ENCODE measurements at regions not wholly inside any gene's neighbourhood (a gene's known extent, or its start where the extent isn't known, plus 50 kb on each side); places are given as distances from the start of the nearest gene placed in this dataset.

GRCh38 chr6:137423451-137424168 lies 70.6 kb downstream of the OLIG3 start:
- no peak overlapping the region for H3K4me3 ChIP-seq (ENCODE audit: low read length, poor library complexity, severe bottlenecking)
- no peak overlapping the region for H2AFZ ChIP-seq (ENCODE audit: low read length)
- no peak overlapping the region for H3K4me2 ChIP-seq (ENCODE audit: low read depth, low read length, poor library complexity, severe bottlenecking)
- H3K79me2 ChIP-seq (ENCODE audit: insufficient read depth, low read length): no peaks in the 10 kb centered on the region
- H3K9me2 ChIP-seq (replicated peaks; ENCODE audit: low read depth, low read length): no peaks in the 10 kb centered on the region
- no peaks in the 10 kb centered on the region for H3K9me3 ChIP-seq (ENCODE audit: insufficient read depth, low read depth, low read length)
- no peaks in the 10 kb centered on the region for H3F3A ChIP-seq (ENCODE audit: low read depth)
- no peak for TF ChIP-seq EZH2phosphoT487 (IDR thresholded peaks at IDR 0.05; ENCODE audit: borderline replicate concordance)
- TF ChIP-seq, protein P1, sequence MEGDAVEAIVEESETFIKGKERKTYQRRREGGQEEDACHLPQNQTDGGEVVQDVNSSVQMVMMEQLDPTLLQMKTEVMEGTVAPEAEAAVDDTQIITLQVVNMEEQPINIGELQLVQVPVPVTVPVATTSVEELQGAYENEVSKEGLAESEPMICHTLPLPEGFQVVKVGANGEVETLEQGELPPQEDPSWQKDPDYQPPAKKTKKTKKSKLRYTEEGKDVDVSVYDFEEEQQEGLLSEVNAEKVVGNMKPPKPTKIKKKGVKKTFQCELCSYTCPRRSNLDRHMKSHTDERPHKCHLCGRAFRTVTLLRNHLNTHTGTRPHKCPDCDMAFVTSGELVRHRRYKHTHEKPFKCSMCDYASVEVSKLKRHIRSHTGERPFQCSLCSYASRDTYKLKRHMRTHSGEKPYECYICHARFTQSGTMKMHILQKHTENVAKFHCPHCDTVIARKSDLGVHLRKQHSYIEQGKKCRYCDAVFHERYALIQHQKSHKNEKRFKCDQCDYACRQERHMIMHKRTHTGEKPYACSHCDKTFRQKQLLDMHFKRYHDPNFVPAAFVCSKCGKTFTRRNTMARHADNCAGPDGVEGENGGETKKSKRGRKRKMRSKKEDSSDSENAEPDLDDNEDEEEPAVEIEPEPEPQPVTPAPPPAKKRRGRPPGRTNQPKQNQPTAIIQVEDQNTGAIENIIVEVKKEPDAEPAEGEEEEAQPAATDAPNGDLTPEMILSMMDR (conservative IDR thresholded peaks at IDR 0.05; ENCODE audit: low read length): no peak
- H3K27me3 ChIP-seq (ENCODE audit: insufficient read depth, low read length, poor library complexity, severe bottlenecking): no peaks in the 10 kb centered on the region
- H4K20me1 ChIP-seq (ENCODE audit: insufficient read depth, low read length, poor library complexity, severe bottlenecking): no peaks in the 10 kb centered on the region
- no peak overlapping the region for H3K9ac ChIP-seq (ENCODE audit: low read depth, low read length, poor library complexity, severe bottlenecking)
- no peaks in the 10 kb centered on the region for H3K4me1 ChIP-seq (ENCODE audit: insufficient read depth, low read length, poor library complexity, severe bottlenecking)
- H3K36me3 ChIP-seq (ENCODE audit: insufficient read depth, low read length): no peaks in the 10 kb centered on the region

DNA sequence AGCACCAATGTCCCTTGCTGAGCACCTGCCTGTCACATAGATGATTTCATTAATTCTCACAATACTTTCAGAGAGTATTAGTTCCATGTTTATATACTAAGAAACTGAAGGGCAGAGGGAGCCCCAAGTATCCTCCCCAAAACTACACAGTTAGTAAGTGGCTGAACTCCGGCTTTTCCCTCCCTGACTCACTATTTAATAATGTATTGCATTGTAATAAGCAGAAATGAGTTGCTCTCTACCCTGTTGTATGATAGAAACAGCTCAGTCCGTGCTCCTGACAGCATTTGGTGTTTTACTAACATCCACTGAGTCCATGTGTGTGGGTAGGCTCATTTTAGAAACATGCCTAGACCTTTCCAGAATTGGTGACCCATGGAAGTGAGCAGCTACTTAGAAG lies 76.8 kb downstream of the OLIG3 start:
- no peaks in the 10 kb centered on the region for H4K20me1 ChIP-seq (ENCODE audit: insufficient read depth, low read length, poor library complexity, severe bottlenecking)
- H3K27me3 ChIP-seq (ENCODE audit: insufficient read depth, low read length, poor library complexity, severe bottlenecking): no peaks in the 10 kb centered on the region
- H3K36me3 ChIP-seq (ENCODE audit: insufficient read depth, low read length): no peaks in the 10 kb centered on the region
- H3K4me2 ChIP-seq (ENCODE audit: low read depth, low read length, poor library complexity, severe bottlenecking): no peak overlapping the region
- H3F3A ChIP-seq (ENCODE audit: low read depth): no peaks in the 10 kb centered on the region
- no peak for TF ChIP-seq EZH2phosphoT487 (IDR thresholded peaks at IDR 0.05; ENCODE audit: borderline replicate concordance)
- TF ChIP-seq, protein P1 (conservative IDR thresholded peaks at IDR 0.05; ENCODE audit: low read length): no peak
- H3K4me3 ChIP-seq (ENCODE audit: low read length, poor library complexity, severe bottlenecking): no peak overlapping the region
- no peak overlapping the region for H3K9ac ChIP-seq (ENCODE audit: low read depth, low read length, poor library complexity, severe bottlenecking)
- no peaks in the 10 kb centered on the region for H3K9me3 ChIP-seq (ENCODE audit: insufficient read depth, low read depth, low read length)
- H2AFZ ChIP-seq (ENCODE audit: low read length): no peak overlapping the region; the same call in 1 of the 2 replicates
- no peaks in the 10 kb centered on the region for H3K4me1 ChIP-seq (ENCODE audit: insufficient read depth, low read length, poor library complexity, severe bottlenecking)
- H3K9me2 ChIP-seq (replicated peaks; ENCODE audit: low read depth, low read length): no peaks in the 10 kb centered on the region
- H3K79me2 ChIP-seq (ENCODE audit: insufficient read depth, low read length): no peaks in the 10 kb centered on the region

DNA sequence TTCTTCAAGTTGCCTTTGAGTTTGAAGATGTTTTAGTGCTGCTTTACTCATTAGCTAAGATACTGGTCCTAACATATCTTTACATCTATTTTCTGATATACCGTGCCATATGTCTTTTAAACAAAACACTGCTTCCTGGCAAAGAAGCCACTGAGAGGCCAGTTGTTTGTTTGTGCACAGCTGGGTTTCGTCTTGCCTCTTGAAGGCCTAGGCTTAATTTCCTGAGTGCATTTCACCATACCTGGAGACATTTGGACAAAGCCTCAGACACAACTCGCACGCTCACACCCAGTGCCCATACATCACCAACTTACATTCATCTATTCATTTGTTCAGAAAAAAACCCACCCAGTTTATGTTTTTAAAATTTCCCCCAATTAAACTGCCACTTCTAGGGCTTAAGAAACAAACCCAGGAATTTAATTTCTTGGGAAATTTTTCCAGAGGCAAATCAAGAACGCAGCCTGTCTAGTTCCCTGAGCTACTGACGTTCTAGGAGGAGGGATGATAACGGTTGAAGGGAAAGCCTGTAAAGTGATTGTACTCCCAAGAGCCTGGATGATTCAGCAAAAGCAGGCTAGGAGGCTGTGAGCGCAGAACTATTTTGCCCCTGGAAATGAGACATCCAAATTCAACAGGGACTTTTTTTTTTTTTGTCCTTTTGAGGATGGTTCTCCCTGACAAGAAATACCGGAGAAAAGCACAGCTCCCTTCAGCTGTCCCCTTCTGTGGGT lies 77.7 kb downstream of the OLIG3 start:
- Histone ChIP-seq H3K4me1 (ENCODE audit: insufficient read depth, low read length, poor library complexity, severe bottlenecking) (no peaks in the 10 kb centered on the region), H3K36me3 (ENCODE audit: insufficient read depth, low read length) (no peaks in the 10 kb centered on the region), H3K27me3 (ENCODE audit: insufficient read depth, low read length, poor library complexity, severe bottlenecking) (no peaks in the 10 kb centered on the region), H3K4me3 (ENCODE audit: low read length, poor library complexity, severe bottlenecking) (no peak overlapping the region), H4K20me1 (ENCODE audit: insufficient read depth, low read length, poor library complexity, severe bottlenecking) (no peaks in the 10 kb centered on the region), H2AFZ (ENCODE audit: low read length) (no peak overlapping the region), H3K9me3 (ENCODE audit: insufficient read depth, low read depth, low read length) (no peaks in the 10 kb centered on the region), H3K79me2 (ENCODE audit: insufficient read depth, low read length) (no peaks in the 10 kb centered on the region), H3K9me2 (replicated peaks; ENCODE audit: low read depth, low read length) (no peaks in the 10 kb centered on the region), H3K9ac (ENCODE audit: low read depth, low read length, poor library complexity, severe bottlenecking) (no peak overlapping the region), H3F3A (ENCODE audit: low read depth) (no peaks in the 10 kb centered on the region), H3K4me2 (ENCODE audit: low read depth, low read length, poor library complexity, severe bottlenecking) (no peak overlapping the region)
- TF ChIP-seq, protein P1 (conservative IDR thresholded peaks at IDR 0.05; ENCODE audit: low read length): no peak
- no peak for TF ChIP-seq EZH2phosphoT487 (IDR thresholded peaks at IDR 0.05; ENCODE audit: borderline replicate concordance)
